Liver (tissue), 3 donors: ENCODE measurements at regions not wholly inside any gene's neighbourhood (a gene's known extent, or its start where the extent isn't known, plus 50 kb on each side); places are given as distances from the start of the nearest gene placed in this dataset.

Experiments used
- CTCF ChIP-seq: fragments of 150-350 bp; IDR thresholded peaks from 2 replicates; pipeline ENCODE4 v1.5.1; 2017; ENCODE audit warnings: improper control_type of control experiment, low read depth, low read length; ENCODE audit not compliant: missing input control
- EGR1 ChIP-seq, 2 donors: IDR thresholded peaks; 2 replicates each; pipeline ENCODE4 v1.6.1; 2016 to 2018; ENCODE audit warnings: antibody characterized with exemption in 2 of 2, low read depth in 2 of 2
- FOXA1 ChIP-seq: IDR thresholded peaks from 2 replicates; pipeline ENCODE4 v1.6.1; 2016; ENCODE audit warnings: antibody characterized with exemption
- MAX ChIP-seq: IDR thresholded peaks from 2 replicates; pipeline ENCODE4 v1.6.1; 2016; ENCODE audit warnings: antibody characterized with exemption
- REST ChIP-seq: IDR thresholded peaks from 2 replicates; pipeline ENCODE4 v1.6.1; 2016; ENCODE audit warnings: antibody characterized with exemption, mild to moderate bottlenecking
- SP1 ChIP-seq: IDR thresholded peaks from 2 replicates; pipeline ENCODE4 v1.6.1; 2018; ENCODE audit warnings: antibody characterized with exemption, mild to moderate bottlenecking
- TAF1 ChIP-seq: conservative IDR thresholded peaks from 2 replicates; pipeline ENCODE4 v1.6.1; 2016; ENCODE audit warnings: antibody characterized with exemption, mild to moderate bottlenecking
- donor health status: healthy.
- donor health status: healthy.

- TF ChIP-seq SP1 = no peak
- no peak for TF ChIP-seq CTCF
- TF ChIP-seq FOXA1 = no peak
- TF ChIP-seq EGR1 (IDR thresholded peaks at IDR 0.05; ENCODE audit: low read depth in 2 of 2) = no peak
- no peak for TF ChIP-seq MAX
- no peak for TF ChIP-seq REST
- TF ChIP-seq TAF1 = no peak
These were observed 1315.7 kb upstream of the ZEB2 start for GRCh38 chr2:145835665-145836064.
